ENCODE measurements at regions not wholly inside any gene's neighbourhood (a gene's known extent, or its start where the extent isn't known, plus 50 kb on each side); places are given as distances from the start of the nearest gene placed in this dataset.

DNA sequence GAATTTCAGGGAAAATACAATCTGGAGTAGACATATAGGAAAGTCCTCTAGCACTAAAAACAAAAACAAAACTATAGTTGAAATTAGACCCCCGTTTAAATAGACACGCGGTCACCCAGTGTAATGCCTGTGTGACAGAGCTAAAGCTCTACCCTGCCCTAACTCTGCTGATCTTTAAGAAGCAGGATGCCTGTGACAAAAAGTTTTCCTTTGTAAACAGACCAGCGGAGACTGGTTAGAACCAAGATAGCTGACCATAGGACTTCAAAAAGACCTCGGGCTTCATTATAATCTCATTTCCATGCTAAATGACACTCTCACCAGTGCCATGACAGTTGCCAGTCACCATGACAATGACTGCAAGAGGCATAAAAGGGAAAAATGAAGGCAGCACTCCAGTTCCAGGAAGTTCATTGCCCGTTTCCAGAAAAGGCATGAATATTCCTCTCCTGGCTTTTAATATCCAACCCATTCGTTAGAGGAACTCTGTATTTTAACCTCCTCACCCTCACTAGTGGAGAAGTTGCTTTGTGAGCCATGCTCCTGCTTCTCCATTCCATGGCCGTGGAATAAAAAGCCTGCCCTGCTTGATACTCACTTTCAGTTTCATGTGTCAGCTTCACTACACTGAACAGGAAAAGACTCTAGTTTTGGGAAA, 157.2 kb upstream of the COPS8 start:
- no peaks in the 10 kb centered on the region for H3K36me3 ChIP-seq (ENCODE audit: control insufficient read depth in 4 of 4, insufficient read depth in 4 of 4, low read length in 4 of 4)
- DNase-seq (peak in 2 of 3 donors; percentile 46 to 63), ATAC-seq (ENCODE audit: insufficient read depth, low FRiP score) (no peak)
- H3K9ac ChIP-seq (ENCODE audit: insufficient read depth in 1 of 2, low read length in 2 of 2): no peak overlapping the region
- no peak overlapping the region for H3K4me3 ChIP-seq
- H3K27ac ChIP-seq (ENCODE audit: low read depth in 1 of 2, low read length in 1 of 2): peak overlapping the region in 1 of 2 donors; percentile 47
- WGBS, 2 donors: 15 to 20% methylated on average over 8 of the region's 8 CpGs
- H3K4me1 ChIP-seq (ENCODE audit: control insufficient read depth in 5 of 5, insufficient read depth in 5 of 5, low read length in 5 of 5): peaks cover 0 to 19% (median 0%) of the 10 kb centered on the region in 5 donors
- no peak for TF ChIP-seq CTCF (IDR thresholded peaks at IDR 0.05; ENCODE audit: control extremely low read depth, extremely low read depth)
- no peaks in the 10 kb centered on the region for H3K9me3 ChIP-seq (ENCODE audit: control insufficient read depth in 4 of 4, insufficient read depth in 3 of 4, low read length in 3 of 4)
- no peaks in the 10 kb centered on the region for H3K27me3 ChIP-seq (ENCODE audit: control insufficient read depth in 3 of 3, insufficient read depth in 3 of 3, low read length in 2 of 3)

- Histone ChIP-seq H3K9ac (ENCODE audit: insufficient read depth in 1 of 2, low read length in 2 of 2) (no peak overlapping the region), H3K9me3 (ENCODE audit: control insufficient read depth in 4 of 4, insufficient read depth in 3 of 4, low read length in 3 of 4) (no peaks in the 10 kb centered on the region), H3K36me3 (ENCODE audit: control insufficient read depth in 4 of 4, insufficient read depth in 4 of 4, low read length in 4 of 4) (no peaks in the 10 kb centered on the region), H3K4me1 (ENCODE audit: control insufficient read depth in 5 of 5, insufficient read depth in 5 of 5, low read length in 5 of 5) (peaks cover 0 to 19% (median 0%) of the 10 kb centered on the region in 5 donors), H3K27me3 (ENCODE audit: control insufficient read depth in 3 of 3, insufficient read depth in 3 of 3, low read length in 2 of 3) (no peaks in the 10 kb centered on the region), H3K27ac (ENCODE audit: low read depth in 1 of 2, low read length in 1 of 2) (no peak overlapping the region), H3K4me3 (no peak overlapping the region)
- DNase-seq: no peak
- TF ChIP-seq CTCF (IDR thresholded peaks at IDR 0.05; ENCODE audit: control extremely low read depth, extremely low read depth): no peak
- WGBS, 2 donors: 89% methylated on average over 9 of the region's 9 CpGs
- no peak for ATAC-seq (ENCODE audit: insufficient read depth, low FRiP score)
Measured at GRCh38 chr2:236932831-236933361, 152.8 kb upstream of the COPS8 start.

GRCh38 chr2:236934166-236934565, 151.5 kb upstream of the COPS8 start:
- H3K9me3 ChIP-seq (ENCODE audit: control insufficient read depth in 4 of 4, insufficient read depth in 3 of 4, low read length in 3 of 4): no peaks in the 10 kb centered on the region
- 85 to 87% methylated on average over 6 of the region's 6 CpGs for WGBS, 2 donors
- H3K4me1 ChIP-seq (ENCODE audit: control insufficient read depth in 5 of 5, insufficient read depth in 5 of 5, low read length in 5 of 5): peaks cover 0 to 13% (median 0%) of the 10 kb centered on the region in 5 donors
- no peak overlapping the region for H3K4me3 ChIP-seq
- no peak for ATAC-seq (ENCODE audit: insufficient read depth, low FRiP score)
- no peak overlapping the region for H3K9ac ChIP-seq (ENCODE audit: insufficient read depth in 1 of 2, low read length in 2 of 2)
- TF ChIP-seq CTCF (IDR thresholded peaks at IDR 0.05; ENCODE audit: control extremely low read depth, extremely low read depth): no peak
- H3K27me3 ChIP-seq (ENCODE audit: control insufficient read depth in 3 of 3, insufficient read depth in 3 of 3, low read length in 2 of 3): no peaks in the 10 kb centered on the region
- no peak for DNase-seq
- H3K36me3 ChIP-seq (ENCODE audit: control insufficient read depth in 4 of 4, insufficient read depth in 4 of 4, low read length in 4 of 4): no peaks in the 10 kb centered on the region
- H3K27ac ChIP-seq (ENCODE audit: low read depth in 1 of 2, low read length in 1 of 2): no peak overlapping the region
